EL (cell line): ENCODE measurements at regions not wholly inside any gene's neighbourhood (a gene's known extent, or its start where the extent isn't known, plus 50 kb on each side); places are given as distances from the start of the nearest gene placed in this dataset.

Source experiments
- DNase-seq: peaks from one replicate; pipeline ENCODE4 v3.0.0-alpha.2; 2016

- peak; percentile 7 for DNase-seq
These were observed 55.2 kb downstream of the TWIST1 start for GRCh38 chr7:19062216-19062615.

- peak; percentile 4 for DNase-seq
These were observed 56.1 kb downstream of the TWIST1 start for GRCh38 chr7:19061331-19061730.

DNA sequence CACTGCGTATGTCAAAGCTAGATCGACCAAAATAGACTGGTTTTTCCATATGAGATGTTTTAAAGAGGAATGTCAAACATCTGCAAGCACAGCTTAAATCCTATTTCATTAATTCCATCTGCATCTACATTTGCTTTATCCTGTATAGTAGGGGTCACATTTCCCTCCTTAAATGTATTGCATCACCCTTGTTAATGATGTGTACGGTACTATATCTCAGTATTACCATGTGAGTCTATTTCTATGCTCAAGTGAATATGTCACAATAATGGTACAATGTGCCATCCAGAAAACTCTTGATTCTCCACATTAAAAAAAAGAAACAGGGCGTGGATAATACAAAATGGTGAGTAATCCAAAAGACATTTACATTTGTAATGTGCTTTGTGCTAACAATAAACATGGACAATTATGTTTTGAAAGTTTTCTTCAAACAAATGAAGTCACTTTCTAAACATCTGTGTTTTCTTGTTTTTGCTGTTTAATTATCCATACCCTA is 56.6 kb downstream of the TWIST1 start:
- peak; percentile 51 for DNase-seq

- DNase-seq, result no peak
These were observed 61.1 kb downstream of the TWIST1 start for GRCh38 chr7:19056305-19056704.
